HEK293 (cell line): ENCODE measurements at regions not wholly inside any gene's neighbourhood (a gene's known extent, or its start where the extent isn't known, plus 50 kb on each side); places are given as distances from the start of the nearest gene placed in this dataset.

Experiments
- CTCF ChIP-seq: fragments of 450-650 bp; formaldehyde crosslinking; IDR thresholded peaks from 2 replicates; pipeline ENCODE4 v1.5.1; 2016; ENCODE audit warnings: missing biosample characterization, missing genetic modification characterization
- ZBTB20 ChIP-seq: fragments of 450-650 bp; formaldehyde crosslinking; IDR thresholded peaks from 2 replicates; pipeline ENCODE4 v1.5.1; 2016; ENCODE audit warnings: missing biosample characterization, missing genetic modification characterization
- ZNF580 ChIP-seq: fragments of 450-650 bp; formaldehyde crosslinking; IDR thresholded peaks from 2 replicates; pipeline ENCODE4 v1.5.1; 2016; ENCODE audit warnings: missing biosample characterization, missing genetic modification characterization

- TF ChIP-seq CTCF (tag by site-specific recombination) (no peak), ZBTB20 (tag by site-specific recombination) (no peak), ZNF580 (no peak)
Observed at GRCh38 chr3:132963786-132964185, 74.4 kb upstream of the TMEM108 start.
